A673 (cell line): ENCODE measurements at regions not wholly inside any gene's neighbourhood (a gene's known extent, or its start where the extent isn't known, plus 50 kb on each side); places are given as distances from the start of the nearest gene placed in this dataset.

ENCODE experiments used
- EZH2 ChIP-seq: fragments of 200-600 bp; sonication (generic); IDR thresholded peaks from 2 replicates; pipeline ENCODE4 v1.6.1; 2017; ENCODE audit warnings: borderline replicate concordance, low read depth, mild to moderate bottlenecking, mixed read lengths, antibody characterized with exemption, low read length; ENCODE audit not compliant: poor library complexity, severe bottlenecking
- TF ChIP-seq, protein P1 (sequence below): fragments of 300-800, 200-600 bp; sonication (generic); conservative IDR thresholded peaks from 2 replicates; pipeline ENCODE4 v1.5.1; 2017; ENCODE audit warnings: low read depth, mild to moderate bottlenecking, antibody characterized with exemption, low read length, moderate library complexity, mixed read lengths

DNA sequence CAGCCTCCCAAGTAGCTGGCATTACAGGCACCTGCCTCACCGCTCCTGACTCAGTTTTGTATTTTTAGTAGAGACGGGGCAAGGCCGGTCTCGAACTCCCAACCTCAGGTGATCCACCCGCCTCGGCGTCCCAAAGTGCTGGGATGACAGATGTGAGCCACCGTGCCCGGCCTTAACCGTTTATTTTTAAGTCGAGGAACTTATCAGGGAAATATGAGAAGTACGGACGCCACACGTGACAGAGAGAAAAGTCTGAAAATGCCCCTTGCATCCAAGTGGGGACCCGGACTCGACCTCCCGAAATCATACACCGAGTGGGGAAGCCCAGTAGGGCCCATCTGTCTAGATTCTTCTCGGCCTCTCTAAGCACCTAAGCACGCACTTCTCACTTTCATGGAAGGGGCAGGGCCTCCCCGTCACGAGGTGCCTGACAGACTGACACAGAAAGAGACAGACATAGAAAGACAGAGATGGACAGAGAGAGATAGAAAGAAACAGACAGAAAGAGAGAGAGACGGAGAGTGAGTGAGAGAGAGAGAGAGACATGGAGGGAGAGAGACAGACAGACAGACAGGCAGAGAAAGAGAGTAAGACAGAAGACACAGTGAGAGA lies 756.5 kb upstream of the DEFB115 start:
- no peak for TF ChIP-seq EZH2
- TF ChIP-seq, protein P1, sequence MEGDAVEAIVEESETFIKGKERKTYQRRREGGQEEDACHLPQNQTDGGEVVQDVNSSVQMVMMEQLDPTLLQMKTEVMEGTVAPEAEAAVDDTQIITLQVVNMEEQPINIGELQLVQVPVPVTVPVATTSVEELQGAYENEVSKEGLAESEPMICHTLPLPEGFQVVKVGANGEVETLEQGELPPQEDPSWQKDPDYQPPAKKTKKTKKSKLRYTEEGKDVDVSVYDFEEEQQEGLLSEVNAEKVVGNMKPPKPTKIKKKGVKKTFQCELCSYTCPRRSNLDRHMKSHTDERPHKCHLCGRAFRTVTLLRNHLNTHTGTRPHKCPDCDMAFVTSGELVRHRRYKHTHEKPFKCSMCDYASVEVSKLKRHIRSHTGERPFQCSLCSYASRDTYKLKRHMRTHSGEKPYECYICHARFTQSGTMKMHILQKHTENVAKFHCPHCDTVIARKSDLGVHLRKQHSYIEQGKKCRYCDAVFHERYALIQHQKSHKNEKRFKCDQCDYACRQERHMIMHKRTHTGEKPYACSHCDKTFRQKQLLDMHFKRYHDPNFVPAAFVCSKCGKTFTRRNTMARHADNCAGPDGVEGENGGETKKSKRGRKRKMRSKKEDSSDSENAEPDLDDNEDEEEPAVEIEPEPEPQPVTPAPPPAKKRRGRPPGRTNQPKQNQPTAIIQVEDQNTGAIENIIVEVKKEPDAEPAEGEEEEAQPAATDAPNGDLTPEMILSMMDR: no peak
